ENCODE measurements at regions not wholly inside any gene's neighbourhood (a gene's known extent, or its start where the extent isn't known, plus 50 kb on each side); places are given as distances from the start of the nearest gene placed in this dataset.
A peak's percentile ranks its signal among the peaks of the same experiment; 100 is the strongest.

GRCh38 chr6:170030284-170030815 lies 260.5 kb downstream of the DLL1 start:
- no peak for DNase-seq (ENCODE audit: low spot score)

GRCh38 chr6:170029416-170030283 lies 261.2 kb downstream of the DLL1 start:
- no peak for DNase-seq (ENCODE audit: low spot score)

- no peak for DNase-seq (ENCODE audit: low spot score)
Observed at GRCh38 chr6:170028629-170029345, 262.1 kb downstream of the DLL1 start.

DNA sequence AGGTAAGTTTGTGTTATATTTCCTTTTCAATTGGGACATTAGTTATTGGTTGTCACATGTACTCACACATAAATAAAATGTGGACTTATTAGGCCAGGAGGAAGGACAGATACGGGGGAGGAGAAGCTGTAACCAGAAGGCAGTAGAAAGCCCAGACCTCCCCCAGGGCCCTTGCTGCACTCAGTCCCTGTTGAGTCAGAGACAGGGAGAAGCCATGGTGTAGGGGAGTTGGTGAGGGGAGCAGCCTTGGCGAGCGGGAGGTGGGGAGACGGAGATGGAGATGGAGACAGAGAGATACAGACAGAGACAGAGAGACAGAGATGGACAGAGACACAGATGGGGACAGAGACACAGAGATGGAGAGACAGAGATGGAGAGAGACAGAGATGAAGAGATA lies 263.2 kb downstream of the DLL1 start:
- DNase-seq (ENCODE audit: low spot score), result no peak

DNA sequence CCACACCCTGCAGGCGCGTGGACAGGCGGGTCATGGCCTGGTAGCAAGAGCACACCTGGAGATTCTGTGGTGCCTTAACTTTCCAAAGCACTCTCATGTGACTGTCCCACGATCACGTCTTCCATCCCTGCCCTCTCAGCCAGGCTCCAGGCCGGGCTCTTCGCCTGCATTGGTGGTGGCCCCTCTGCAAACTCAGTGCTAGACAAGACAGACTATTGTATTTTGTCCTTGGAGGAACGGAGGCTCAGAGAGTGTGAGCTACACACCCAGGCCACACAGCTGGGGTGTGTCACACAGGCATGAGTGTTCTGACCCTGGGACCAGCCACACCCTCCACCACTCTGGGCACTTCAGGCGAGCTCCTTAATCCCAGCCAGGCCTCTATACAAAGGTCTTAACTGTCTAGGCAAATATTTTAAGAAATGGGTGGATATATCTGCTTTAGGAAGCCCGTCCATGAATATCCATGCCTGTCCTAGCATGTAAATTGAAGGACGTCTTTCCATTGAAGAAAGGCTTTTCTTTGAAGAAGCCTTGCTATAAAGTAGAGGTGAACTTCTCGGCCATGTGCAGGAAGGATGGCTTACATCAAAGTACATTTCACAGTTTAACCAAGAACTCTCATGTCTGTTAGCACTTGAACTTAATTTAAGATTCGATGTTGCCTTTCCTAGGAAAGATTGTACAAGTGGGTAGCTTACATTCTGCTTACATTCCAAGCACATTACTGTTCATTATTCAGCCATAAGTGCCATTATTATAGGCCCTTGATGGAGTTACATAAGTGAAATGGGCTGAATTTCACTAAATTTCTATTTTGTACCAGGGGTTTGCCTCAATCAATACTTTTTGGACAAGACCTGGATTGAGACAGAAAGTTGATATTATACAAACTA lies 263.9 kb downstream of the DLL1 start:
- DNase-seq (ENCODE audit: low spot score), result peak; percentile 29

GRCh38 chr6:170025935-170026750 lies 264.7 kb downstream of the DLL1 start:
- DNase-seq (ENCODE audit: low spot score), result peak; percentile 89

GRCh38 chr6:170025341-170025911 lies 265.5 kb downstream of the DLL1 start:
- no peak for DNase-seq (ENCODE audit: low spot score)

GRCh38 chr6:170024940-170025339 lies 265.9 kb downstream of the DLL1 start:
- no peak for DNase-seq (ENCODE audit: low spot score)

DNA sequence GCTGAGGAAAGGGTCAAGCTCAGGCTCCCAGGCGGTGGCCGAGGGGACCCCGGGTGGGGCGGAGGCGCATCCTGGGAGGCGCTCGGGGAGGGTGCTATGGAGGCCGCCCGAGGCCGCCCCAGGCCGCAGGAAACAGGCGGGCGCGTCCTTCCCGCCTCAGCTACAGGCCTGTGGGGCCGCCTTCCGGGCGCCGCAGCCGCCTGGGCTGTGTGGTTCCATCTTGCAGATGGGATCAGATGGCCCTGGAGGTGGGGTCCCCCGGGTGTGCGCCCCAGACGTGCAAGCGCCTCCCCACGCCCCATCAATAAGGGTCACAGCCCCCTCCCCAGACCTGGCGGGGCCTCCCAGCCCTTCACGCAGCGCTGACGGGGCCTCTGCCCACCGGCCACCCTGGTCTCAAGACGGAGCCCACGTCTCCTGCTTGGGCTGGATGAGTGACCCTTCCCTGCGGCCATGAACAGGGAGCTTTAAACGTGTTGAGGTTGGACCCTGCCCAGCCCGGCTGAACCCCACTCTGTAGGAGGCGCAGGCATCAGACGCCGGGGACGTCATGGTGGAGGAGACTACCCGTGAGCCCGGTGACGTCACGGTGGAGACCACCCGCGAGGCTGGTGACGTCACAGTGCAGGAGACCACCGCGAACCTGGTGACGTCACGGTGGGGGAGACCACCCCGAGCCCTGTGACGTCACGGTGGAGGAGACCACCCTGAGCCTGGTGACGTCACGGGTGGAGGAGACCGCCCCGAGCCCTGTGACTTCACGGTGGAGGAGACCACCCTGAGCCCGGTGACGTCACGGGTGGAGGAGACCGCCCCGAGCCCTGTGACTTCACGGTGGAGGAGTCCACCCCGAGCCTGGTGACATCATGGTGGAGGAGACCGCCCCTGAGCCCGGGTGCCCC lies 267.0 kb downstream of the DLL1 start:
- DNase-seq (ENCODE audit: low spot score), result no peak

DNA sequence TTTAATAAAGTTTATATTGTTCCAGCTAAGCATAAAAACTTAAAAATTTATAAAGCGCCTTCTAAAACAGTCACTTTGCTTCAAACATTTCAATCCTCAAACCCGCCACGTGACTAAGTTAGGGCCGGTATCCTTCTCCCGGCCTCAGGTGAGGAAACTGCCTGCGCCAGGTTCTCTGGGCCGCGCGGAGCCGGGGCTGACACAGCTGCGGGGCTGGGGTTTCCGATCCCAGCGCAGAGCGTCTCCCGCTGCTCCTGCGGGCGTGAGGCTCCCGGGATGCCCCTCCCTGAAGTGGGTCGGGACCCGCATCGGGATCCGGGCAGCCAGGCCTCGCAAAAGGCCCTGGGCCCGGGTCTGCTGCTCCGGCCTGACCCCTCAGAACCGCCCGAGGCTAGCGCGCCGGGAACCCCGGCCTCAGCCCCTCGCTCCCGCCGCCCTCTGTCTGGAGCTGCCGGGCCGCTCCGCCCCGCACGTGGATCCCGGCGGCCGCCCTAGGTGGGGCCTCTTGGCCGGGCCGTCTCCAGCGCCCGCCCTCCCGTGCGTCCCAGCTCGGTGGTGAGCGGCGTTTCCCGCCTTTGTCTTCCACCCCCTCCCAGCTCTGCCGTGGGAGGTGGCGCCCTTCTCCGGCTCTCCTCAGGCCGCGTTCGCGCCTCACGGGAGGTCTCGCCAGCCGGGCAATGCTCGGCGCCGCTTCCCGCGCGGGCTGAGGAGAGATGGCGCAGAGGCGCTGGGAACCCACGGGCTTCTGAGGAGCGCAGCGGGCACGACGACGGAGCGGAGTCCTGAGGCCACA lies 267.9 kb downstream of the DLL1 start:
- DNase-seq (ENCODE audit: low spot score), result no peak

- no peak for DNase-seq (ENCODE audit: low spot score)
Observed at GRCh38 chr6:170022291-170022722, 268.6 kb downstream of the DLL1 start.

- no peak for DNase-seq (ENCODE audit: low spot score)
Observed at GRCh38 chr6:170021579-170021978, 269.3 kb downstream of the DLL1 start.

GRCh38 chr6:170019818-170020583 lies 268.6 kb downstream of the ERMARD start:
- no peak for DNase-seq (ENCODE audit: low spot score)

GRCh38 chr6:170018936-170019817 lies 267.8 kb downstream of the ERMARD start:
- DNase-seq (ENCODE audit: low spot score), result no peak

DNA sequence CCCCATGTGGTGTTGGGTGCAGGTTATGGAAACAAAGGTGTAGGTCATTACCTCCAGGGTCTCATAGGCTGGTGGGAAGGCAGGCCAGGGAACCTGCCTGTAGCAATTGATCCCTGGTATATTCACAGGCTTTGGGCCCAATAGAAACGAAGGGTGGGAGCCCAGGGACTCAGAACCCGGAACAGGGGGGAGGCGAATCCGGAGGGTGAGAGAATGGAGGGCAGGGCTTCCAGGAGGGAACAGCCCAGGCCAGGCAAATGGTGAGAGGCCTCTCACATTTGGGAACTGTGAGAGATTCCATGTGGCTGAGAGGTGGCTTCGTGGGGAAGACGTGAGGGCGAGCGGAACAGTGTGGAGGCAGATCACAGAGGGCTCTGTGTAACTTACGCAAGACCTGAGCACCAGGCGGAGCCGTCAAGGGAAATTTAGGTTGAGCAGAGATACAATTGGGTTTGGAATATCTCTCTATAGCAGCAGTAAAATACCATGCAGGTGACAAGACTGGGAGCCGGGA lies 267.1 kb downstream of the ERMARD start:
- no peak for DNase-seq (ENCODE audit: low spot score)

GRCh38 chr6:170017603-170018320 lies 266.3 kb downstream of the ERMARD start:
- no peak for DNase-seq (ENCODE audit: low spot score)
